ENCODE measurements at regions not wholly inside any gene's neighbourhood (a gene's known extent, or its start where the extent isn't known, plus 50 kb on each side); places are given as distances from the start of the nearest gene placed in this dataset.

GRCh38 chr7:13411636-13412035, 577.8 kb downstream of the ETV1 start:
- TF ChIP-seq CTCF (IDR thresholded peaks at IDR 0.05; ENCODE audit: insufficient read depth, low read length) (no peak), POLR2AphosphoS5 (IDR thresholded peaks at IDR 0.05; ENCODE audit: low read depth) (no peak), REST (IDR thresholded peaks at IDR 0.05; ENCODE audit: insufficient replicate concordance, low read depth) (no peak)
